DOHH2 (cell line): ENCODE measurements at regions not wholly inside any gene's neighbourhood (a gene's known extent, or its start where the extent isn't known, plus 50 kb on each side); places are given as distances from the start of the nearest gene placed in this dataset.

Experiments used
- H3F3A ChIP-seq: fragments of 200-600 bp; sonication (generic), shearing (Covaris generic); 2 replicates; pipeline ENCODE4 v1.6.0; 2016; ENCODE audit warnings: antibody characterized with exemption, mild to moderate bottlenecking; ENCODE audit not compliant: control insufficient read depth, insufficient read depth
- H3K27ac ChIP-seq: fragments of 200-600 bp; sonication (generic); 2 replicates; pipeline ENCODE4 v1.5.1; 2014; ENCODE audit warnings: low read depth, mild to moderate bottlenecking, low read length, moderate library complexity
- H3K27me3 ChIP-seq: fragments of 200-600 bp; sonication (generic); 2 replicates; pipeline ENCODE4 v1.6.1; 2014; ENCODE audit warnings: mild to moderate bottlenecking, low read length, mixed read lengths; ENCODE audit not compliant: control insufficient read depth
- H3K36me3 ChIP-seq: fragments of 200-600 bp; sonication (generic); 2 replicates; pipeline ENCODE4 v1.6.1; 2014; ENCODE audit warnings: mild to moderate bottlenecking, low read length, moderate library complexity, mixed read lengths; ENCODE audit not compliant: control insufficient read depth
- H3K4me1 ChIP-seq: fragments of 200-600 bp; sonication (generic); 2 replicates; pipeline ENCODE4 v1.6.1; 2014; ENCODE audit warnings: mild to moderate bottlenecking, low read length, mixed read lengths; ENCODE audit not compliant: control insufficient read depth
- H3K4me2 ChIP-seq: fragments of 200-600 bp; sonication (generic); 2 replicates; pipeline ENCODE4 v1.6.0; 2014; ENCODE audit warnings: mild to moderate bottlenecking, low read length, moderate library complexity
- H3K4me3 ChIP-seq: fragments of 200-600 bp; sonication (generic); 2 replicates; pipeline ENCODE4 v1.5.1; 2014; ENCODE audit warnings: mild to moderate bottlenecking, low read length, mixed read lengths
- H3K79me2 ChIP-seq: fragments of 200-600 bp; sonication (generic); 2 replicates; pipeline ENCODE4 v1.6.1; 2014; ENCODE audit warnings: mild to moderate bottlenecking, low read length, mixed read lengths; ENCODE audit not compliant: control insufficient read depth
- H3K9me2 ChIP-seq: fragments of 200-600 bp; sonication (generic); replicated peaks from 2 replicates; pipeline ENCODE4 v1.6.1; 2014; ENCODE audit warnings: mild to moderate bottlenecking, low read length, mixed read lengths; ENCODE audit not compliant: control insufficient read depth
- H3K9me3 ChIP-seq: fragments of 200-600 bp; sonication (generic); 2 replicates; pipeline ENCODE4 v1.6.1; 2014; ENCODE audit warnings: antibody characterized with exemption, low read length, mixed read lengths; ENCODE audit not compliant: control insufficient read depth, insufficient read depth
- H4K20me1 ChIP-seq: fragments of 200-600 bp; sonication (generic); 2 replicates; pipeline ENCODE4 v1.6.0; 2014; ENCODE audit warnings: low read depth, mild to moderate bottlenecking, antibody characterized with exemption, low read length, moderate library complexity; ENCODE audit not compliant: control insufficient read depth, insufficient read depth
- CTCF ChIP-seq: fragments of 200-600 bp; sonication (generic); IDR thresholded peaks from one replicate; pipeline ENCODE4 v1.5.1; 2014; ENCODE audit warnings: antibody characterized with exemption, mild to moderate bottlenecking, low read depth, low read length; ENCODE audit not compliant: poor library complexity, severe bottlenecking
- EZH2phosphoT487 ChIP-seq: fragments of 200-600 bp; sonication (generic); IDR thresholded peaks from 2 replicates; pipeline ENCODE4 v1.6.1; 2017; ENCODE audit warnings: borderline replicate concordance, mild to moderate bottlenecking, antibody characterized with exemption, low read length, moderate library complexity, mixed read lengths

GRCh38 chr12:115507951-115508722, 769.4 kb downstream of the MED13L start:
- Histone ChIP-seq H3K79me2 (no peaks in the 10 kb centered on the region), H4K20me1 (no peaks in the 10 kb centered on the region), H3K27me3 (no peaks in the 10 kb centered on the region), H3K4me3 (no peak overlapping the region), H3F3A (no peaks in the 10 kb centered on the region), H3K9me2 (no peaks in the 10 kb centered on the region), H3K36me3 (no peaks in the 10 kb centered on the region), H3K27ac (no peak overlapping the region), H3K9me3 (no peaks in the 10 kb centered on the region), H3K4me2 (no peak overlapping the region), H3K4me1 (peaks cover 7% of the 10 kb centered on the region; the same call in 1 of the 2 replicates)
- TF ChIP-seq CTCF (no peak), EZH2phosphoT487 (no peak)

GRCh38 chr12:115507560-115507889, 770.0 kb downstream of the MED13L start:
- Histone ChIP-seq H3K4me3 (no peak overlapping the region), H3K9me2 (no peaks in the 10 kb centered on the region), H3K9me3 (no peaks in the 10 kb centered on the region), H3K36me3 (no peaks in the 10 kb centered on the region), H3K79me2 (no peaks in the 10 kb centered on the region), H3K4me1 (peaks cover 7% of the 10 kb centered on the region; the same call in 1 of the 2 replicates), H4K20me1 (no peaks in the 10 kb centered on the region), H3K27ac (no peak overlapping the region), H3K27me3 (no peaks in the 10 kb centered on the region), H3K4me2 (no peak overlapping the region), H3F3A (no peaks in the 10 kb centered on the region)
- TF ChIP-seq EZH2phosphoT487 (no peak), CTCF (no peak)

GRCh38 chr12:115506822-115507559, 770.5 kb downstream of the MED13L start:
- no peak overlapping the region for H3K4me2 ChIP-seq
- H3K27me3 ChIP-seq: no peaks in the 10 kb centered on the region
- H3K36me3 ChIP-seq: no peaks in the 10 kb centered on the region
- H3F3A ChIP-seq: no peaks in the 10 kb centered on the region
- H3K27ac ChIP-seq: no peak overlapping the region
- peaks cover 7% of the 10 kb centered on the region; the same call in 1 of the 2 replicates for H3K4me1 ChIP-seq
- TF ChIP-seq EZH2phosphoT487 (no peak), CTCF (no peak)
- no peaks in the 10 kb centered on the region for H3K9me3 ChIP-seq
- H4K20me1 ChIP-seq: no peaks in the 10 kb centered on the region
- no peaks in the 10 kb centered on the region for H3K9me2 ChIP-seq
- no peak overlapping the region for H3K4me3 ChIP-seq
- H3K79me2 ChIP-seq: no peaks in the 10 kb centered on the region
